Activated CD4-positive, alpha-beta memory T cell treated with anti-CD3 and anti-CD28 coated beads for 36 hours (primary cell): ENCODE measurements at regions not wholly inside any gene's neighbourhood (a gene's known extent, or its start where the extent isn't known, plus 50 kb on each side); places are given as distances from the start of the nearest gene placed in this dataset.
"Not testable (repeated sequence)": the region's sequence is repeated elsewhere in the genome, so short reads cannot be mapped to it uniquely, and the experiment has no call there.

Experiments used
- CTCF ChIA-PET: fragments of 350-600 bp; sonication (Branson Sonifier 250); formaldehyde crosslinking; loops from one replicate; lab custom pipeline; 2021; ENCODE audit warnings: antibody characterized with exemption, inconsistent platforms; lab: Charles Lee
- POLR2A ChIA-PET: fragments of 350-600 bp; sonication (Branson Sonifier 250); formaldehyde crosslinking; loops from one replicate; lab custom pipeline; 2021; ENCODE audit warnings: antibody characterized with exemption; lab: Charles Lee
- DNase-seq: peaks from one replicate; pipeline ENCODE4 v3.0.0-alpha.2; 2020
- H3K27ac Mint-ChIP-seq: one replicate; pipeline ENCODE4 v1.8.0; 2021; ENCODE audit warnings: mixed read lengths
- H3K27me3 Mint-ChIP-seq: one replicate; pipeline ENCODE4 v1.8.0; 2021; ENCODE audit warnings: mixed read lengths
- H3K36me3 Mint-ChIP-seq: one replicate; pipeline ENCODE4 v1.8.0; 2021; ENCODE audit warnings: mixed read lengths
- H3K4me1 Mint-ChIP-seq: one replicate; pipeline ENCODE4 v1.8.0; 2021; ENCODE audit warnings: low read depth, mixed read lengths
- H3K4me3 Mint-ChIP-seq: one replicate; pipeline ENCODE4 v1.8.0; 2021; ENCODE audit warnings: mild to moderate bottlenecking, mixed read lengths
- H3K9me3 Mint-ChIP-seq: one replicate; pipeline ENCODE4 v1.8.0; 2021; ENCODE audit warnings: mixed read lengths
- intact Hi-C: fragments of 100-400 bp; cut with micrococcal nuclease; formaldehyde crosslinking; loops from one replicate; pipeline ENCODE4 v1.15.1; 2023

DNA sequence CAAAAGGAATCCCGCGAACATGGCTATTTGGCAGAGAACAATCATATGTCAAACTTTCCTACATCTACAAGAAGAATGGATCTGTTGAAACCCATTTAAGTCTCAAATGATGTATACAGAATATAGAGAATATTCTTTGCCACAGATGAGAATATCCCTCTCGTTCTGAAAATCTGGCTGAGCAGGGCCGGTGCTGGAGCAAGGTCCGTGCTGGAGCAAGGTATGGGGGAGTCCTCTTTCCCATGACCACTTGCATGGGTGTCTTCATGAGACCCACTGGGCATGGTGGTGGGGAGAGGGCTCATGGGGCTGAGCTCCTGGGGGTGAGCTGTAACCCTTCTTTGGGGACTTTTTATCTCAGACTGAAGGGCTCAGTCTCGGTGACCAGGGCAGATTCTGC is 440.9 kb downstream of the SOX9 start:
- Mint-ChIP-seq H3K4me3 (no peak overlapping the region), H3K36me3 (no peaks in the 10 kb centered on the region), H3K27ac (no peak overlapping the region), H3K9me3 (no peaks in the 10 kb centered on the region), H3K4me1 (peaks cover 6% of the 10 kb centered on the region), H3K27me3 (no peaks in the 10 kb centered on the region)
- ChIA-PET CTCF (interaction anchor here (9.9 kb wide), 1 partner anchor 166 kb away, joined by 196 read pairs; no protein-coding TSS in a partner anchor), POLR2A (no interaction called here)
- no peak for DNase-seq
- intact Hi-C loops: loop anchor here (2.0 to 5.0 kb wide), 2 partner anchors 31 to 696 kb away; no protein-coding TSS in a partner anchor

- Mint-ChIP-seq H3K9me3 (no peaks in the 10 kb centered on the region), H3K36me3 (no peaks in the 10 kb centered on the region), H3K27me3 (no peaks in the 10 kb centered on the region), H3K27ac (no peak overlapping the region), H3K4me3 (no peak overlapping the region), H3K4me1 (peaks cover 13% of the 10 kb centered on the region)
- POLR2A ChIA-PET: no interaction called here
- CTCF ChIA-PET: interaction anchor here (9.9 kb wide), 1 partner anchor 165 kb away, joined by 196 read pairs; no protein-coding TSS in a partner anchor
- no peak for DNase-seq
- intact Hi-C loops: loop anchor here (5.0 kb wide), 1 partner anchor 695 kb away; no protein-coding TSS in a partner anchor
These were observed 441.9 kb downstream of the SOX9 start for GRCh38 chr17:72562615-72563188.

DNA sequence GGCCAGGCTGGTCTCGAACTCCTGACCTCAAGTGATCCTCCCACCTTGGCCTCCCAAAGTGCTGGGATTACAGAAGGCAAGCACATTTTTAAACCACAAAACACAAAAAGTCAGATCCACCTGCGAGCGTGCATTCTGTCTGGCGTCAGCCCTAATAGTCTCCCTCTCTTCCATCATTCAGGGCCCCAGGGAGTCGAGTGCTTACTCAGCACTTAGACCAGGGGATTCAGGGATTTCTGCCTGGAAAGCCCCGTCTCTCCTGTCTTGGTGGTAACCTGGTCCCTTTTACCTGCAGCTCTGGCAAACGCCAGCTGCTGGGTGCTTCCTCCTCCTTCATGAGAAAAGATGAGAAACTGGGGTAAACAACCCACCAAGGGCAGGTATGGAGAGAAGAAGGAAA is 443.1 kb downstream of the SOX9 start:
- DNase-seq: no peak
- no peak overlapping the region for H3K27ac Mint-ChIP-seq
- H3K4me3 Mint-ChIP-seq: no peak overlapping the region
- H3K36me3 Mint-ChIP-seq: no peaks in the 10 kb centered on the region
- H3K4me1 Mint-ChIP-seq: peaks cover 13% of the 10 kb centered on the region
- no peaks in the 10 kb centered on the region for H3K9me3 Mint-ChIP-seq
- CTCF ChIA-PET: interaction anchor here (9.9 kb wide), 1 partner anchor 164 kb away, joined by 196 read pairs; no protein-coding TSS in a partner anchor
- POLR2A ChIA-PET: no interaction called here
- H3K27me3 Mint-ChIP-seq: no peaks in the 10 kb centered on the region
- intact Hi-C loops: loop anchor here (5.0 kb wide), 1 partner anchor 693 kb away; no protein-coding TSS in a partner anchor

- POLR2A ChIA-PET: no interaction called here
- CTCF ChIA-PET: interaction anchor here (1.3 to 9.9 kb wide), 2 partner anchors 8 to 163 kb away, joined by 3 to 196 read pairs; no protein-coding TSS in a partner anchor
- Mint-ChIP-seq H3K27ac (no peak overlapping the region), H3K4me1 (peaks cover 13% of the 10 kb centered on the region), H3K36me3 (no peaks in the 10 kb centered on the region), H3K4me3 (no peak overlapping the region), H3K9me3 (no peaks in the 10 kb centered on the region), H3K27me3 (no peaks in the 10 kb centered on the region)
- intact Hi-C loops: no loop called here
- DNase-seq: no peak
These were observed 444.2 kb downstream of the SOX9 start for GRCh38 chr17:72565006-72565405.

DNA sequence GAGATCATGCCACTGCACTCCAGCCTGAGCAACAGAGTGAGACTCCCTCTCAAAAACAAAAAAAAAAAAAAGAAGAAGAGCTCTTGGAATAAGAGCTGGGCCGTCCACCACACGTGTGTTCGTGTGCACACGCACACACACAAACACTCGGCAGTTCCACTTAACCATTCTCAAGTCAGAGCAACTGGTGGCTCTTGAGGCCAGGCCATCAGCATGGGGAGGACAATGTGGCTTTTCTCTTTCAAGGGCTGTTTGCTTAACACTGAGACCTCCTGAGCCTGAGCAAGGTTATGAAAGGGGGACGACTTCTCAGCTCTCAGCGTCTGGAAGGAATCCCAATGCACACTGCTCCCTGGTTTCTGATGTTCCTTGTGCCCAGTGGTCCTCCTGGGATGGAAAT is 444.9 kb downstream of the SOX9 start:
- H3K4me3 Mint-ChIP-seq: no peak overlapping the region
- H3K36me3 Mint-ChIP-seq: no peaks in the 10 kb centered on the region
- intact Hi-C loops: no loop called here
- H3K27me3 Mint-ChIP-seq: no peaks in the 10 kb centered on the region
- H3K27ac Mint-ChIP-seq: no peak overlapping the region
- H3K4me1 Mint-ChIP-seq: peaks cover 13% of the 10 kb centered on the region
- ChIA-PET CTCF (interaction anchor here (1.3 to 9.9 kb wide), 2 partner anchors 9 to 162 kb away, joined by 3 to 196 read pairs; no protein-coding TSS in a partner anchor), POLR2A (no interaction called here)
- H3K9me3 Mint-ChIP-seq: no peaks in the 10 kb centered on the region
- DNase-seq: no peak

- H3K9me3 Mint-ChIP-seq: no peaks in the 10 kb centered on the region
These were observed 446.1 kb downstream of the SOX9 start for GRCh38 chr17:72566671-72567484.

DNA sequence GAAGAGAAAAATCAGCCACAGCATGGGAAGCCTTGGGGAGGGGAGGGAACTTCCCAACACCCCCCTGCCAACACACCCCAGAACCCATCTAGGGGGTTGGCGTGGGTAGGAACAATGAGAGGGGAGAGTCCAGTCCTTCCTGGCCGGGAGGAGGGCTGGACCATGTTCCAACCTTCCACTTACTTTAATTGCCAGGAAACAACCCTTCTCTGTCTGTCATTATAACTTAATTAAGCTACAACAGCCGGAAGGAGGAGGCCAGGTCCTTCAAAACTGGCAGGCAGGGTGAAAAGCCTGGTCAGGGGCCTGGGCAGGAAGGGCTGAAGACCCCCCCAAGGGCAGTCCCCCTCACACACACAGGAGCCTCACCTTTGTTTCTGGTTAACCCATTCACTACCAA is 447.0 kb downstream of the SOX9 start:
- POLR2A ChIA-PET: no interaction called here
- CTCF ChIA-PET: interaction anchor here (1.5 to 1.6 kb wide), 2 partner anchors 11 to 160 kb away, joined by 3 to 8 read pairs; no protein-coding TSS in a partner anchor
- H3K36me3 Mint-ChIP-seq: no peaks in the 10 kb centered on the region
- no peak for DNase-seq
- H3K27ac Mint-ChIP-seq: no peak overlapping the region
- no peak overlapping the region for H3K4me3 Mint-ChIP-seq
- no peaks in the 10 kb centered on the region for H3K27me3 Mint-ChIP-seq
- intact Hi-C loops: no loop called here
- no peaks in the 10 kb centered on the region for H3K9me3 Mint-ChIP-seq
- H3K4me1 Mint-ChIP-seq: peaks cover 13% of the 10 kb centered on the region

More at GRCh38 chr17:72566671-72567484, 446.1 kb downstream of the SOX9 start:
- DNase-seq: no peak
- intact Hi-C loops: no loop called here
- no peaks in the 10 kb centered on the region for H3K27me3 Mint-ChIP-seq
- CTCF ChIA-PET: interaction anchor here (1.5 to 1.6 kb wide), 2 partner anchors 10 to 161 kb away, joined by 3 to 8 read pairs; no protein-coding TSS in a partner anchor
- no peak overlapping the region for H3K4me3 Mint-ChIP-seq
- POLR2A ChIA-PET: no interaction called here
- H3K27ac Mint-ChIP-seq: no peak overlapping the region
- H3K36me3 Mint-ChIP-seq: no peaks in the 10 kb centered on the region
- H3K4me1 Mint-ChIP-seq: peaks cover 13% of the 10 kb centered on the region

DNA sequence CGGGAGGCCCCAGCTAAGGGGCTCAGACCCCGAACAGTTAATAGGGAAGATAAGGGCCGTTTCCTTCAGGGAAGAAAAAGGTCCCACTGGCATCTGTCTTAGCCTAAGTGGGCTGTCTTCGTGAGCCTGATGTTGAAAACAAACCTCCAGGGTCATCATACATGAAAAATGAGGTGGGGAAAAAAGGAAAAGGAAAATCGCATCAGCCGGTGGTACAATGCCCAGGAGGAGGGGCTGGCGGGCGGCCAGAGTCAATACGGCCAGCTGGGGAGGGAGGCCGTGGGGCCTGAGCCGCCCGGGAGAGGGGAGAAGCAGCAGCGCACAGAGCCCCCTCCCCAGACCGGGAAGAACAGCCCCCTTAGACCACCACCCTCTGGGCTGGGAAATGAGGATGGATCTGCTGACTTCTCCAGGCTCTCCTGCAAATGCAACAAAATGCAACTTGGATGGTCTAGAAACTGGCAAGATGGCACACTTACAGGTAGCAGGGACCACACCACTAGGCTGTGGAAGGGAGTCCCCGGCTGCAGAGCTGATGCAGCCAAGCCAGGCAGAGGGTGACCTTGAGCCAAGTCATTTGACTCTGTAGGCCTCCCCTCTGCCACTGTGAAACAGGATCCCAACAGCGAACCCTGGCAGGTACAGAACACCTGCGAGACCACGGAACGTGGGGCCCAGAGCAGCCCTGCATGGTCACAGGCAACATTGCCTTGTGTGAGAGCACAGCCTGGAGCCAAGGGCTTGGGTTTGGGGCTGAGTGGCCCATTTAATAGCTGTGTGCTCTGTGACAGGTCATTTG is 448.5 kb downstream of the SOX9 start:
- Mint-ChIP-seq H3K4me3 (no peak overlapping the region), H3K9me3 (no peaks in the 10 kb centered on the region), H3K27me3 (no peaks in the 10 kb centered on the region), H3K36me3 (no peaks in the 10 kb centered on the region), H3K27ac (no peak overlapping the region), H3K4me1 (peaks cover 13% of the 10 kb centered on the region)
- intact Hi-C loops: no loop called here
- ChIA-PET CTCF (no interaction called here), POLR2A (no interaction called here)
- no peak for DNase-seq

- Mint-ChIP-seq H3K36me3 (no peaks in the 10 kb centered on the region), H3K4me1 (peaks cover 5% of the 10 kb centered on the region)
- intact Hi-C loops: no loop called here
These were observed 451.1 kb downstream of the SOX9 start for GRCh38 chr17:72571813-72572396.

DNA sequence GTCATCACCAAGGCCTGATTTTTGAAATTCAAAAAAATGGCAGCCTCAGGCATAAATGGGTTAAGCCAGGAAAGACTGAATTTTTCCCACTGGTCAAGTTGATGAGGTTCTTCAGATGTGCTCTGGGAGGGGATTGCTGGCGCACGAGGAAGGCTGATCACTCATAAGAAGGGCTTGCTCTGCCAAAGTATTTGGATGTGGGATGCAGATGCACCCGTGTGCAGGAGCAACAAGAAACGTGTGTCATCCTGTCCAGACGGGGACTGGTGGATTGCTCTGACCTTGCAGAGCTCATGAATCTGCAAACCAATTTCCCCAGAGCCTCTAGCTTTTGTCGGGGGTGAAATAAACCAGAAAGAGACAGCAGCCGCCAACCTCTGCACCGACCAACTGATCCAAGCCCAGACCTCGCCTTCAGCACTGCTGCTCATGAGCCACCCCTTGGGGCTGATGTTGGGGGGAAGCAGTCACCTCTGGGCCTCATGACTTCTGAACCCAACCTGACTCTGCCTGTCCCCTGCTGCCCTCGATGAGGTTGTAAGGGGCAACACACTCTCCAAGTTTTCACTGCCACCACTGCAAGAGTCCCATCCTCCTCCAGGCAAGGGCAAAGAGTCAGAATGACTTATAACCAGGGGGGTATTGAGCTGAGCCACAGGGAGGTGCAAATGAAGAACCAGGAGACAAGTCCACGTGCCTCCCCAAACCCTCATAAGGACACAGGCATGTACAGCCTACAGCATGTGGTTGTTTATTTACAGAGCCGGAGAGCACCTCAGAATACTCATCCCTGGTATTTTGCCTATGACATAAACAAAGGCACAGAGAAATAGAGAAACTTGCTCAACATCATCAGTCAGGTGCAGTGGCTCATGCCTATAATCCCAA is 452.0 kb downstream of the SOX9 start:
- peaks cover 3% of the 10 kb centered on the region for H3K27me3 Mint-ChIP-seq
- no peaks in the 10 kb centered on the region for H3K36me3 Mint-ChIP-seq
- intact Hi-C loops: no loop called here
- no peak for DNase-seq
- H3K9me3 Mint-ChIP-seq: no peaks in the 10 kb centered on the region
- H3K27ac Mint-ChIP-seq: no peak overlapping the region
- no peak overlapping the region for H3K4me3 Mint-ChIP-seq
- CTCF ChIA-PET: no interaction called here
- POLR2A ChIA-PET: no interaction called here
- H3K4me1 Mint-ChIP-seq: no peaks in the 10 kb centered on the region

More at GRCh38 chr17:72571813-72572396, 451.1 kb downstream of the SOX9 start:
- H3K27ac Mint-ChIP-seq: no peak overlapping the region
- POLR2A ChIA-PET: no interaction called here
- H3K4me3 Mint-ChIP-seq: no peak overlapping the region
- CTCF ChIA-PET: no interaction called here
- no peak for DNase-seq
- H3K9me3 Mint-ChIP-seq: no peaks in the 10 kb centered on the region
- H3K27me3 Mint-ChIP-seq: peaks cover 3% of the 10 kb centered on the region

GRCh38 chr17:72573492-72573801 is 452.6 kb downstream of the SOX9 start:
- H3K4me3 Mint-ChIP-seq, H3K9me3 Mint-ChIP-seq, CTCF ChIA-PET, H3K4me1 Mint-ChIP-seq, POLR2A ChIA-PET, H3K27me3 Mint-ChIP-seq, DNase-seq, H3K36me3 Mint-ChIP-seq, intact Hi-C loops, H3K27ac Mint-ChIP-seq: not testable (repeated sequence)
